Right hindlimb (tissue), 1 donor: ENCODE measurements at regions not wholly inside any gene's neighbourhood (a gene's known extent, or its start where the extent isn't known, plus 50 kb on each side); places are given as distances from the start of the nearest gene placed in this dataset.
"Not testable (repeated sequence)": the region's sequence is repeated elsewhere in the genome, so short reads cannot be mapped to it uniquely, and the experiment has no call there.

Experiments used
- DNase-seq: peaks from one replicate; pipeline ENCODE4 v3.0.0-alpha.2; 2018

GRCh38 chr1:221862971-221863370 lies 121.1 kb upstream of the DUSP10 start:
- no peak for DNase-seq

GRCh38 chr1:221858818-221859611 lies 117.1 kb upstream of the DUSP10 start:
- no peak for DNase-seq

GRCh38 chr1:221857094-221857444 lies 115.2 kb upstream of the DUSP10 start:
- DNase-seq, result not testable (repeated sequence)

- no peak for DNase-seq
These were observed 114.6 kb upstream of the DUSP10 start for GRCh38 chr1:221856228-221857093.

- DNase-seq, result no peak
These were observed 113.3 kb upstream of the DUSP10 start for GRCh38 chr1:221855156-221855555.

- DNase-seq, result no peak
These were observed 109.4 kb upstream of the DUSP10 start for GRCh38 chr1:221851336-221851735.

- no peak for DNase-seq
These were observed 108.7 kb upstream of the DUSP10 start for GRCh38 chr1:221850470-221851187.

GRCh38 chr1:221849897-221850296 lies 108.0 kb upstream of the DUSP10 start:
- no peak for DNase-seq

GRCh38 chr1:221849110-221849509 lies 107.2 kb upstream of the DUSP10 start:
- DNase-seq, result no peak

- DNase-seq, result no peak
These were observed 105.8 kb upstream of the DUSP10 start for GRCh38 chr1:221847676-221848075.

GRCh38 chr1:221845650-221846371 lies 103.9 kb upstream of the DUSP10 start:
- peak; percentile 34 for DNase-seq

- no peak for DNase-seq
These were observed 100.1 kb upstream of the DUSP10 start for GRCh38 chr1:221841983-221842335.

- peak; percentile 60 for DNase-seq
These were observed 99.5 kb upstream of the DUSP10 start for GRCh38 chr1:221841251-221841982.

- DNase-seq, result no peak
These were observed 98.8 kb upstream of the DUSP10 start for GRCh38 chr1:221840511-221841243.

GRCh38 chr1:221839782-221840395 lies 98.0 kb upstream of the DUSP10 start:
- DNase-seq, result no peak

- DNase-seq, result no peak
These were observed 97.4 kb upstream of the DUSP10 start for GRCh38 chr1:221839321-221839720.

GRCh38 chr1:221837896-221838295 lies 96.0 kb upstream of the DUSP10 start:
- DNase-seq, result no peak

GRCh38 chr1:221834698-221835513 lies 93.0 kb upstream of the DUSP10 start:
- no peak for DNase-seq

- no peak for DNase-seq
These were observed 90.7 kb upstream of the DUSP10 start for GRCh38 chr1:221832617-221833016.

- DNase-seq, result no peak
These were observed 90.3 kb upstream of the DUSP10 start for GRCh38 chr1:221832151-221832550.
